ENCODE measurements at regions not wholly inside any gene's neighbourhood (a gene's known extent, or its start where the extent isn't known, plus 50 kb on each side); places are given as distances from the start of the nearest gene placed in this dataset.
"Not testable (repeated sequence)": the region's sequence is repeated elsewhere in the genome, so short reads cannot be mapped to it uniquely, and the experiment has no call there.

- TF ChIP-seq CTCF (IDR thresholded peaks at IDR 0.05), result peak in 1 of 2 donors; percentile 17
- no peak for TF ChIP-seq POLR2A (IDR thresholded peaks at IDR 0.05)
- no peak for TF ChIP-seq EP300 (IDR thresholded peaks at IDR 0.05)
- Histone ChIP-seq H3K36me3 (no peaks in the 10 kb centered on the region), H3K9me3 (no peaks in the 10 kb centered on the region), H3K4me1 (no peaks in the 10 kb centered on the region), H3K4me3 (no peak overlapping the region), H3K27me3 (no peaks in the 10 kb centered on the region), H3K27ac (no peak overlapping the region)
- 15% methylated on average over 2 of the region's 5 CpGs for WGBS
- no peak for DNase-seq (ENCODE audit: low spot score in 2 of 2)
These were observed 317.8 kb downstream of the SH2D4B start for GRCh38 chr10:80855348-80855971.

- no peaks in the 10 kb centered on the region for H3K4me1 ChIP-seq
- 85% methylated on average over 2 of the region's 2 CpGs for WGBS
- no peak for TF ChIP-seq POLR2AphosphoS5 (IDR thresholded peaks at IDR 0.05)
- no peak for TF ChIP-seq POLR2A (IDR thresholded peaks at IDR 0.05)
- no peak for TF ChIP-seq EP300 (IDR thresholded peaks at IDR 0.05)
- TF ChIP-seq CTCF (IDR thresholded peaks at IDR 0.05), result no peak
These were observed 318.5 kb downstream of the SH2D4B start for GRCh38 chr10:80856186-80856585.

GRCh38 chr10:80859279-80859678 is 321.6 kb downstream of the SH2D4B start:
- DNase-seq (ENCODE audit: low spot score in 2 of 2); H3K4me3 ChIP-seq; H3K27ac ChIP-seq; H3K4me1 ChIP-seq; H3K36me3 ChIP-seq; H3K9me3 ChIP-seq; H3K27me3 ChIP-seq: not testable (repeated sequence)
- 91% methylated on average over 6 of the region's 22 CpGs for WGBS

More at GRCh38 chr10:80856186-80856585, 318.5 kb downstream of the SH2D4B start:
- Histone ChIP-seq H3K4me3 (no peak overlapping the region), H3K27me3 (no peaks in the 10 kb centered on the region), H3K27ac (no peak overlapping the region), H3K36me3 (no peaks in the 10 kb centered on the region), H3K9me3 (no peaks in the 10 kb centered on the region)
- no peak for DNase-seq (ENCODE audit: low spot score in 2 of 2)

- Histone ChIP-seq H3K27me3 (no peaks in the 10 kb centered on the region), H3K36me3 (no peaks in the 10 kb centered on the region), H3K4me1 (no peaks in the 10 kb centered on the region), H3K4me3 (no peak overlapping the region), H3K9me3 (no peaks in the 10 kb centered on the region), H3K27ac (no peak overlapping the region)
- 86% methylated on average over 1 of the region's 1 CpG for WGBS
- TF ChIP-seq EP300 (IDR thresholded peaks at IDR 0.05), result no peak
- no peak for TF ChIP-seq POLR2A (IDR thresholded peaks at IDR 0.05)
- TF ChIP-seq POLR2AphosphoS5 (IDR thresholded peaks at IDR 0.05), result no peak
- no peak for TF ChIP-seq CTCF (IDR thresholded peaks at IDR 0.05)
- DNase-seq (ENCODE audit: low spot score in 2 of 2), result no peak
These were observed 323.0 kb downstream of the SH2D4B start for GRCh38 chr10:80860719-80861118.

GRCh38 chr10:80861882-80862281 is 324.2 kb downstream of the SH2D4B start:
- TF ChIP-seq POLR2A (IDR thresholded peaks at IDR 0.05) (no peak), CTCF (IDR thresholded peaks at IDR 0.05) (no peak), EP300 (IDR thresholded peaks at IDR 0.05) (no peak), POLR2AphosphoS5 (IDR thresholded peaks at IDR 0.05) (no peak)

GRCh38 chr10:80870282-80870681 is 332.6 kb downstream of the SH2D4B start:
- no peaks in the 10 kb centered on the region for H3K9me3 ChIP-seq
- H3K27me3 ChIP-seq, result no peaks in the 10 kb centered on the region
- WGBS, result 93% methylated on average over 1 of the region's 1 CpG
- no peak overlapping the region for H3K4me3 ChIP-seq
- no peaks in the 10 kb centered on the region for H3K4me1 ChIP-seq
- no peaks in the 10 kb centered on the region for H3K36me3 ChIP-seq
- no peak overlapping the region for H3K27ac ChIP-seq
- no peak for DNase-seq (ENCODE audit: low spot score in 2 of 2)
- TF ChIP-seq EP300 (IDR thresholded peaks at IDR 0.05), result no peak
- no peak for TF ChIP-seq POLR2A (IDR thresholded peaks at IDR 0.05)
- no peak for TF ChIP-seq CTCF (IDR thresholded peaks at IDR 0.05)
- no peak for TF ChIP-seq POLR2AphosphoS5 (IDR thresholded peaks at IDR 0.05)

More at GRCh38 chr10:80861882-80862281, 324.2 kb downstream of the SH2D4B start:
- Histone ChIP-seq H3K4me3 (no peak overlapping the region), H3K36me3 (no peaks in the 10 kb centered on the region), H3K27me3 (no peaks in the 10 kb centered on the region), H3K9me3 (no peaks in the 10 kb centered on the region), H3K27ac (no peak overlapping the region), H3K4me1 (no peaks in the 10 kb centered on the region)
- DNase-seq (ENCODE audit: low spot score in 2 of 2), result no peak
